ENCODE measurements at regions not wholly inside any gene's neighbourhood (a gene's known extent, or its start where the extent isn't known, plus 50 kb on each side); places are given as distances from the start of the nearest gene placed in this dataset.
"Not testable (repeated sequence)": the region's sequence is repeated elsewhere in the genome, so short reads cannot be mapped to it uniquely, and the experiment has no call there.

DNA sequence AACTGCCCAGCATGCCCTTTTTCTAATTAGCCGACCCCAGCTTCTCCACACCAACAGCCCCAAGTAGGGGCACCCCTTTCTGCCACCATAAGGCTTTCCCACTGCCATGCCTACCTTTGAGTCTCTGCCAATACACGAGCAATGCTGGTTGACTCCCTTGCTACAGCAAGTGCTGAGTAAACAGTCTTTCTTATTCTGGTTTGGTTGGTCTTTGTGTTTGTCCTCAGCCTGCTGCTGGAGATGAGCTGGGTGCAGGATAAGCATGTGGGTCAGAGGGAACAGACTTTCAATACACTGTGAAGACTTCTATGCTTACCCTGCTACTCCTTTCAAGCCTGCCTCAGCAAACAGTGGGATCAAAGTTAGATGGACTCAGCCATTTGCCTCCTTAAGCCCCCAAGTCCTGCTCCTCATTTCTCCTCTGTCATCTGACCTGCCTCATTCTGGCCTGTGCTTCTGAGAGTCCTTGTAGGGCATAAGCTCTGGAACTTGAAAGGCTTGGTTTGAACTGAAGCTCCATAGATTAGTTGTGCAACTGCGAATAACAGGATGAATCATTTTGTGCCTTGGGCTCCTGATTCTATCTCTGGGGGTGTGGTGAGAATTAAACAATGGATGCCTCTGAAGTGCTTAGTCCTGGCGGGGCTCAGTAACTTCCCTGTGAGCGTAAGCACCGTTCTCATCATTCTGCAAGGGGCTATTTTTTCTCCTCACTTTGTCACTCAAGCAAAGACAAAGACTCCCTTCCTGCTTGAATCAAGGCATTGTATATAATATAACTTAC is 533.8 kb upstream of the DPP6 start:
- no peak for DNase-seq (ENCODE audit: low spot score)

DNA sequence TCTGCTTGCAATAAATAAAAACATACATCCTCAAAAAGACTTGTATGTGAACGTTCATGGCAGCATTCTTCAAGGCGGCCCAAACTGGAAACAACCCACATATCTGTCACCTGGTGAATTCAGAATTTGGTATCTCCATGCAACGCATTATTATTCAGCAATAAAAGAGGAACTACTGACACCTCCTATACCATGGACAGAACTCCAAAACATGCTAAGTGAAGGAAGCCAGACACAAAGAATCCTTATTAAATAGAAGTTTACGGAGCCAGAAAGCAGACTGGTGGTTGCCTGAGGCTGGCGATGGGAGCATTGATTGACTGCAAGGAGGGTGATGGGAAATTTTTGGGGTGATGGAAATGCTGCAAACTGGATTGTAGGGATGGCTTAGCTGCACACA is 530.8 kb upstream of the DPP6 start:
- no peak for DNase-seq (ENCODE audit: low spot score)

DNA sequence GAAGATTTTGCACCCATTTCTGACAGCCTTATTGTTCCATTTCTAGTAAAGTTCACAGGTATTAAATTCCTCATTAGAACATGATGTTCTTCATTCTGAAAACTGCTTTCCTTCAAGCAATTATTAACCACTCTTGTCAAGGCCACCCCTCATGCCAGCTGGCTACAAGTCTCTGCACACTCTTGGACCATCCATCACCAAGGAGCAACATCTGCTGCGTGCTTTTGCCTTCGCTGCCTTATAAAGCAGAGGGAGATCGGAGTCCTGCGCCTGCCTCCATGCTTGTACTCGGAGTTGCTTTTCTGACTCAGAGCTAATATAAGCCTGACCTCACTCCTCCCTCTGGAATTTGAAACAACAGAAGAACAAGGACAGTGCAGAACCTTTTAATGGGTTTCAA is 529.9 kb upstream of the DPP6 start:
- no peak for DNase-seq (ENCODE audit: low spot score)

DNA sequence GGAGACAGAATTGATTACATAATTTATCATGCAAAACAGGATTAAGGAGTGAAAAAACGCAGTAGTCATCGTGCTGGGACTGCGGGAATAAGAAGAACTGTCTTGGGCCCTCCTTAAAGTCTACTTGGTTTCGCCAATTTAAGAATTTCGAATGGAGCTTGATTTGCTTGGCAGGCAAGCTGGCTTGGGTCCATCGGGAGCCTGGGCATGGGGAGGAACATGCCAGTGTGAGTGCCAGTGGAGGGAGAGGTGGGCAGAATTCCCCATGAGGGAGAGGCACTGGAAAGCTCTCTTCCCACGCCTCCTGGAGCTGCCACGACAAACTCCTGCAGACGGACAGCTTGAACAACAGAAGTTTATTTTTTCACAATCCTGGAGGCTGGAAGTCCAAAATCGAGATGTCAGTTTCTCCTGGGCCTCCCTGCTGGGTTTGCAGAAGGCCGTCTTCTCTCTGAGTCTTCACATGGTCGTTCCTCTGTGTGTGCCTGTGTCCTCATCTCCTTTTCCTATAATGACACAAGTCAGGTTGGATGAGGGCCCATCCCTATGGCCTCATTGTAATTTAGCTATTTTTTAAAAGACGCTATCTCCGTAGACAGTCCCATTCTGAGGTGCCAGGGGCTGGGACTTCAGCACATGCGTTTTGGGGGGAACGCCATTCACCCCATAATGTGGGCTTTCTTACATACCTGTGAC is 528.7 kb upstream of the DPP6 start:
- no peak for DNase-seq (ENCODE audit: low spot score)

GRCh38 chr7:153524070-153524601 is 528.1 kb upstream of the DPP6 start:
- DNase-seq (ENCODE audit: low spot score): no peak

GRCh38 chr7:153529100-153529499 is 523.1 kb upstream of the DPP6 start:
- no peak for DNase-seq (ENCODE audit: low spot score)

DNA sequence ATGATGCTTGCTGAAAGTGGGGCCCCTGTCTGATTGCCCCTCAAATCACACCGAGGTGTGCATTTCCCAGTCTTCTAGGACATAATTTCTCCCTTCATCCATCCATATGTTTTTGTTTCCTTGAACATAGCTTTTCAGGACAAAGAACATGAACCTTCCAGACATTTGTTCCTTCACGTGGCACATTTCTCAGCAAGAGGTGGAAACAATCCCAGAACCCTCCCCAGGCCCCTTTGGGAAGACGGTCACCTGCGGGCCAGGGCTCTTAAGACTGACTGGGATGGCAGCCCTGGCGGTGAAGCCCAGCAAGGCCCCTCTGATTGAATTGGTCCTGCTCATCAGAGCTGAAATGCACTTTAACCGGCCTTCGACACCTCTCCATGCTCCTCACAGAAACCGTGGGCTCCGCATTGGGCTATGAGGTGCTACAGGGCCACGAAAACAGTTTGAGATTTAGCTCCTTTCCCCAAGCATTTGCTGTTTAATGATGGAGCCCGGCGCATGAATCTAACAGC is 522.5 kb upstream of the DPP6 start:
- no peak for DNase-seq (ENCODE audit: low spot score)

DNA sequence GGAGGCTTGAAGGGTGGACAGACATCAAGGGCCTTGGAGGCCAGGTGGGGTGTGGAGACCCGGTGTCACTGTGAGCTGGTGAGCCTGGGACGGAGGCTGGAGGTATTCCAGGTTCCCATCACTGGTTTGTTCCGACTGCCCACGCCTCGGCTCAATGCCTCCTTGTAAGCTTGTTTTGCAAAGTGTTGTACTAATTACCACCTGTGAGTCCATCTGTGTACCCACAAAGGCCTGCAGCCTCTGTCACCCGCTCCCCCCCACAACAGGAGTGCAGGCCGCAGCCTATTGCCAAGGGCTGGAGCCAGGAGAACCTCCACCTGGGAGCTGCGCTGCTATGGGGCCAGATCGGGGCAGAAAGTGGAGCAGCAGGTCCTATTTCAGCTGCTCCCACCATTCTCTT is 521.8 kb upstream of the DPP6 start:
- no peak for DNase-seq (ENCODE audit: low spot score)

DNA sequence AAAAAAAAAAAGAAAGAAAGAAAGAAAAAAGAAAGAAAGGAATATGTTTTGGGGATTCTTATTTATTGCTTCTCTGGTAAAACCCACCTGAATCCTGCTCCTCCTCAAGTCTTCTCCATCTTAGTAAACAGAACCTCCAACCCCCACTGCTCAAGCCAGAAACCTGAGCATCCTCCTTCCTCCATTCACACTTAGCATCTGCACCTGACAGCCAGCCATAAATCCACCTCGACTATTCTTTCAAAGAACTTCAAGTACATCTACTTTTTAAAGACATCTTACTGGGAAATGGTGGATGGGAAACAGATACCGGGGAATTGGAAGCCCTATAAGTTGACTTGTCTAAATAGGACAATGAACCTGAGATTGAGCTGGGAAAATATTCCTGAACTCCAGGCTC is 519.9 kb upstream of the DPP6 start:
- no peak for DNase-seq (ENCODE audit: low spot score)

DNA sequence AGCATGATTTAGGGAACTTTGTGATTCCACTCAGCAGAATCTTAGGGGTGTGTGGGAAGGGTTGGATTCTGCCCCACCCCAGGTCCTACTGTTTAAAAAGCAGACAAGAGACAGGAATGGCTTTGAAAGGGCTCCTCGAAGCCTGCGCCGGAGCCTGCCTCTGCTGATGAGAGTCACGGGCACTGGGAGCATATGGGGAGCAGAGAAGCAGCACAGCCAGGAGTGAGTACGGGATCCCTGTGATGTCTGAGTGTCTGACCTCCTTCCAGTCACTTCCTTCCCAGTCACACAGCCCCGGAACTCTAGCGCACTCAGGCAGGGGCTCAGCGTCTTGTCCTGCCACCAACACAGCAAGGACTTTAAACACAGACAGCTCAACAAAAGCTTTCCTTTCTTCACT is 514.9 kb upstream of the DPP6 start:
- DNase-seq (ENCODE audit: low spot score): no peak

- no peak for DNase-seq (ENCODE audit: low spot score)
Measured at GRCh38 chr7:153541903-153542302, 510.3 kb upstream of the DPP6 start.

DNA sequence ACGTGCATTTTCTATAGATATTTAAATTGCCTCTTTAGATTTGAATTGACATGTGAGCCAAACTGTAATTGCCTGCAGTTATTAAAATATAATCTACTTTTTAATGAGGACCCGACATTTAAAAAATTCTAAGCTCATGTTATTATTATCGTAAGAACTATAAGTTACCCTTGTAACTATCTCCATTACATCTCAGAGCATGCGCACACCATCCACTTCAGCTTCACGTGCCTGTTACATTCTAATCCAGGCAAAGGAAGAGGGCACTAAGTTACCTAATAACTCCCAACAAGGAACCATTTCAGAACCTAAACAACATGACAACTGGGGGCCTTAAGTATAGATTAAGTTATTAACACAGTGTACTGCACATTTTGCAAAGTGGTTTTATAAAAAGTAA is 509.0 kb upstream of the DPP6 start:
- no peak for DNase-seq (ENCODE audit: low spot score)

DNA sequence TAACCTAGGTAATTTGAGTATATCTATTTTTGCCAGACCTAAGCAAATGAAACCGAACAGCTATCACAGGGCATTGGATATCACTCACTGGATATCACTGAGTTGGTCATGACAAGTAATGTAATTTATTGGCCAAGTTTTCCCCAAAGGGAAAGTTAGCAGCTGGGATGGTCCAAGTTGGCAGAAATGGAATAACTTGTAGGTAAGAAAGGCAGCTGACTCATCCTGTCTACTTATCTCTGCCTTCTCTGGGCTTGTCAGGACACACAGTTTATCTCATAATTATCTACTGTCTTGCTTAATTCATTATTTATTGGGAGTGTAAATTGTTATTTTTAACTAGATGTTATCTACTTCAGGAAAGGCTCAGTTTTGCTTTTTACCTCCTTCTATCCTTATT is 502.0 kb upstream of the DPP6 start:
- no peak for DNase-seq (ENCODE audit: low spot score)

- no peak for DNase-seq (ENCODE audit: low spot score)
Measured at GRCh38 chr7:153564391-153564790, 487.8 kb upstream of the DPP6 start.

GRCh38 chr7:153566324-153566723 is 485.9 kb upstream of the DPP6 start:
- no peak for DNase-seq (ENCODE audit: low spot score)

DNA sequence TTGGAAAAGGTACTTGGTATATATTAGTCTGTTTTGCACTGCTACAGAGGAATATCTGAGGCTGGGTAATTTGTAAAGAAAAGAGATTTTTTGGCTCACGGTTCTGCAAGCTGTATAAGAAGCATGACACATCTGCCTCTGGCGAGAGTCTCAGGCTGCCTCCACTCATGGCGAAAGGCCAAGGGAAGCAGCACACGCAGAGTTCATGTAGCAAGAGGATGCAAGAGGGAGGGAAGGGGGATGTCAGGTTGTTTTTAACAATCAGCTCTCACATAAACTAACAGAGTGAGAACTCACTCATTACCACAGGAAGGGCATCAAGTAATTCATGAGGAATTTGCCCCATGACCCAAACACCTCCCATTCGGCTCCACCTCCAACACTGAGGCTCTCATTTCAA is 484.8 kb upstream of the DPP6 start:
- DNase-seq (ENCODE audit: low spot score): no peak

DNA sequence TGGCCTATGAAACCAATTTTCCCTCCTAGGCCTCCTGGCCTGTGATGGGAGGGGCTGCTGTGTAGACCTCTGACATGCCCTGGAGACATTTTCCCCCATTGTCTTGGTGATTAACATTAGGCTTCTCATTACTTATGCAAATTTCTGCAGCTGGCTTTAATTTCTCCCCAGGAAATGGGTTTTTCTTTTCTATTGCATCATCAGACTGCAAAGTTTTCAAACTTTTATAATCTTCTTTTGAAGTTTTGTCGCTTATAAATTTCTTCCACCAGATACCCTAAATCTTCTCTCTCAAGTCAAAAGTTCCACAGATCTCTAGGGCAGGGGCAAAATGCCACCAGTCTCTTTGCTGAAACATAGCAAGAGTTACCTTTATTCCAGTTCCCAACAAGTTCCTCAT is 482.7 kb upstream of the DPP6 start:
- DNase-seq (ENCODE audit: low spot score): not testable (repeated sequence)

DNA sequence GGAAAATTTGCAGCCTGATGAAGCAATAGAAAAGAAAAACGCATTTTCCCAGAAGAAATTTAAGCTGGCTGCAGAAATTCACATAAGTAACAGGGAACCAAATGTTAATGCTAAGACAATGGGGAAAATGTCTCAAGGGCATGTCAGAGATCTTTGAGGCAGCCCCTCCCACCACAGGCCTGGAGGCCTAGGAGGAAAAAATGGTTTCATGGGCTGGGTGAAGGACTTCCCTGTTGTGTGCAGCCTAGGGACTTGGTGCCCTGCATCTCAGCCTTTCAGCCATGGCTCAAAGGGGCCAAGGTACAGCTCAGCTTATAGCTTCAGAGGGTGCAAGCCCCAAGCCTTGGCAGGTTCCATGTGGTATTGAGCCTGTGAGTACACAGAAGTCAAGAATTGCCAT is 476.1 kb upstream of the DPP6 start:
- no peak for DNase-seq (ENCODE audit: low spot score)

DNA sequence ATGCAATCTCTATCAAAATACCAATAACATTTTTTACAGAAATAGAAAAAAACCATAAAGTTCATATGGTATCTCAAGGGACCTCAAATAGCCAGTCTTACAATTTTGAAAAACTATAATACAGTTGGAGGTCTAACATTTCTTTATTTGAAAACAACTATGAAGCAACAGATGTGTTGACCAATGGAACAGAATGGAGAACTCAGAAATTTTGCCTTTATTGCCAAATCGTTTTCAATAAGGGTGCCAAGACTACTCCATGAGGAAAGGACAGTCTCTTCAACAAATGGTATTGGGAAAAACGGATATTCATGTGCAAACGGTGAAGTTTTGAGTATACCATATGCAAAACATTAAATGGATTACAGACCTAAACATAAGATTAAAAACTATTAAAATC is 470.8 kb upstream of the DPP6 start:
- no peak for DNase-seq (ENCODE audit: low spot score)

- no peak for DNase-seq (ENCODE audit: low spot score)
Measured at GRCh38 chr7:153584132-153584531, 468.1 kb upstream of the DPP6 start.

- no peak for DNase-seq (ENCODE audit: low spot score)
Measured at GRCh38 chr7:153588586-153588985, 463.6 kb upstream of the DPP6 start.

GRCh38 chr7:153590136-153590535 is 462.1 kb upstream of the DPP6 start:
- DNase-seq (ENCODE audit: low spot score): no peak

GRCh38 chr7:153590571-153590970 is 461.6 kb upstream of the DPP6 start:
- no peak for DNase-seq (ENCODE audit: low spot score)

Measured in mesenteric fat pad (tissue), 1 donor.